Vagina (tissue), 2 donors: ENCODE measurements at regions not wholly inside any gene's neighbourhood (a gene's known extent, or its start where the extent isn't known, plus 50 kb on each side); places are given as distances from the start of the nearest gene placed in this dataset.

Experiments used
- POLR2AphosphoS5 ChIP-seq, 2 donors: sonication (generic); formaldehyde crosslinking; IDR thresholded peaks; one replicate each; pipeline ENCODE4 v1.9.0; 2017; ENCODE audit warnings: antibody characterized with exemption in 2 of 2, mild to moderate bottlenecking in 2 of 2, low read depth in 1 of 2; ENCODE audit not compliant: insufficient read depth in 1 of 2
- TF ChIP-seq, protein P1 (sequence below), 3 experiments: fragments of 450-650 bp in 2 of 3; fragments of 200-600 bp in 1 of 3; sonication (generic) in 1 of 3; IDR thresholded peaks; one replicate each; pipeline ENCODE4 v1.5.1; 2017 to 2019; ENCODE audit warnings: antibody characterized with exemption in 3 of 3, mild to moderate bottlenecking in 2 of 3, moderate library complexity in 2 of 3

DNA sequence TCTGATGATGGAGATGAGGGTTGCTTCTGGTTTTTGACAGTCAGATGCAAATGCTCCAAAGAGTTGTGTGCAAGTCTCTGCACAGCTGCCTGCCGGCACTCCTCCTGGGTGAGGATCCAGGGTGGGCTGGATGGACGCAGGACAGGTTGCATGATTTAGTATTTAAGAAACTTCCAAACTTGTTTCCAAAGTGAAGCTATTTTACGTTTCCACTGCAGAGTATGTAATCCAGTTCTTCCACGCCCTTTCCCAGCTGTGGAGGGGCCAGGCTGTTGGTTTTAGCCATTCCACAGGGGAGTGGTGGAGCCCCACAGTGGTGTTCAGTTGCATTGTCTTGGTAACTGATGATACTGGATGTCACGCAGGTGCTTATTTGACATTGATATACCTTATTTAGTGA is 157.3 kb downstream of the THBS2 start:
- TF ChIP-seq, protein P1, sequence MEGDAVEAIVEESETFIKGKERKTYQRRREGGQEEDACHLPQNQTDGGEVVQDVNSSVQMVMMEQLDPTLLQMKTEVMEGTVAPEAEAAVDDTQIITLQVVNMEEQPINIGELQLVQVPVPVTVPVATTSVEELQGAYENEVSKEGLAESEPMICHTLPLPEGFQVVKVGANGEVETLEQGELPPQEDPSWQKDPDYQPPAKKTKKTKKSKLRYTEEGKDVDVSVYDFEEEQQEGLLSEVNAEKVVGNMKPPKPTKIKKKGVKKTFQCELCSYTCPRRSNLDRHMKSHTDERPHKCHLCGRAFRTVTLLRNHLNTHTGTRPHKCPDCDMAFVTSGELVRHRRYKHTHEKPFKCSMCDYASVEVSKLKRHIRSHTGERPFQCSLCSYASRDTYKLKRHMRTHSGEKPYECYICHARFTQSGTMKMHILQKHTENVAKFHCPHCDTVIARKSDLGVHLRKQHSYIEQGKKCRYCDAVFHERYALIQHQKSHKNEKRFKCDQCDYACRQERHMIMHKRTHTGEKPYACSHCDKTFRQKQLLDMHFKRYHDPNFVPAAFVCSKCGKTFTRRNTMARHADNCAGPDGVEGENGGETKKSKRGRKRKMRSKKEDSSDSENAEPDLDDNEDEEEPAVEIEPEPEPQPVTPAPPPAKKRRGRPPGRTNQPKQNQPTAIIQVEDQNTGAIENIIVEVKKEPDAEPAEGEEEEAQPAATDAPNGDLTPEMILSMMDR (IDR thresholded peaks at IDR 0.05), result no peak
- no peak for TF ChIP-seq POLR2AphosphoS5 (IDR thresholded peaks at IDR 0.05; ENCODE audit: insufficient read depth in 1 of 2, low read depth in 1 of 2)
